ENCODE measurements at regions not wholly inside any gene's neighbourhood (a gene's known extent, or its start where the extent isn't known, plus 50 kb on each side); places are given as distances from the start of the nearest gene placed in this dataset.

- Histone ChIP-seq H3K27ac (ENCODE audit: insufficient read length, low read depth, low read length) (no peak overlapping the region), H3K18ac (ENCODE audit: insufficient read length, low read depth, low read length) (no peak overlapping the region), H3K9me3 (ENCODE audit: control insufficient read depth, low read depth, low read length) (no peaks in the 10 kb centered on the region), H4K20me1 (ENCODE audit: control insufficient read depth, insufficient read depth, insufficient read length) (no peaks in the 10 kb centered on the region), H3K23ac (ENCODE audit: insufficient read length, low read depth, low read length) (no peak overlapping the region), H2BK5ac (ENCODE audit: insufficient read length, low read length) (no peak overlapping the region), H2AK5ac (ENCODE audit: insufficient read length, low read length) (no peak overlapping the region), H4K5ac (ENCODE audit: insufficient read length, low read depth, low read length) (no peak overlapping the region), H2BK12ac (ENCODE audit: insufficient read length, low read depth, low read length) (no peak overlapping the region), H3K9ac (ENCODE audit: extremely low read depth, insufficient read length, low read length) (no peak overlapping the region), H3T11ph (ENCODE audit: low read length) (no peak overlapping the region), H3K4me2 (ENCODE audit: insufficient read depth, insufficient read length, low read length) (no peak overlapping the region), H3K23me2 (ENCODE audit: insufficient read length, low read depth, low read length, poor library complexity, severe bottlenecking) (no peaks in the 10 kb centered on the region), H4K8ac (replicated peaks; ENCODE audit: insufficient read length, low read depth, low read length) (no peak overlapping the region), H2BK15ac (ENCODE audit: low read depth, low read length) (no peak overlapping the region), H3K79me1 (ENCODE audit: insufficient read depth, low read depth, low read length, poor library complexity, severe bottlenecking) (no peaks in the 10 kb centered on the region), H3K4me1 (ENCODE audit: insufficient read depth, low read length) (0 out of 2 replicates have a peak, but pooled peaks cover 2% of the 10 kb centered on the region), H2AFZ (ENCODE audit: low read length) (no peak overlapping the region), H3K4ac (ENCODE audit: low read depth, low read length) (no peak overlapping the region), H3K14ac (ENCODE audit: insufficient read depth, low read length) (no peak overlapping the region), H2BK120ac (ENCODE audit: low read depth, low read length, poor library complexity, severe bottlenecking) (no peak overlapping the region), H3K56ac (ENCODE audit: insufficient read length, low read depth, low read length) (no peak overlapping the region), H3K79me2 (ENCODE audit: insufficient read depth, low read length) (no peaks in the 10 kb centered on the region), H2BK20ac (ENCODE audit: low read depth, low read length, poor library complexity, severe bottlenecking) (no peak overlapping the region), H4K91ac (ENCODE audit: insufficient read length, low read depth, low read length) (no peak overlapping the region), H3K27me3 (ENCODE audit: insufficient read depth, low read length) (no peaks in the 10 kb centered on the region)
- Mint-ChIP-seq H3K36me3 (ENCODE audit: insufficient read depth in 1 of 3, low read depth in 3 of 3) (no peaks in the 10 kb centered on the region), H3K4me1 (peaks cover 2 to 4% of the 10 kb centered on the region in 2 experiments; a peak in 3 of 4 replicates), H3K4me3 (no peak overlapping the region), H3K27ac (peak overlapping the region in 1 of 3 experiments; percentile 30; a peak in 1 of 7 replicates), H3K27me3 (ENCODE audit: low read depth) (no peaks in the 10 kb centered on the region; the same call in 1 of the 2 replicates), H3K9me3 (peaks cover 0 to under 1% of the 10 kb centered on the region in 2 experiments; a peak in 1 of 5 replicates)
- WGBS (ENCODE audit: extremely low coverage, insufficient read length, low lambda C conversion rate) = no CpG with 5 or more reads among the region's 2 CpGs
- no peak for DNase-seq
- no peak for TF ChIP-seq CTCF (conservative IDR thresholded peaks at IDR 0.05)
Observed at GRCh38 chr9:78131969-78132700, 100.5 kb upstream of the GNAQ start.

All from H9 (cell line).